ENCODE measurements at regions not wholly inside any gene's neighbourhood (a gene's known extent, or its start where the extent isn't known, plus 50 kb on each side); places are given as distances from the start of the nearest gene placed in this dataset.

DNA sequence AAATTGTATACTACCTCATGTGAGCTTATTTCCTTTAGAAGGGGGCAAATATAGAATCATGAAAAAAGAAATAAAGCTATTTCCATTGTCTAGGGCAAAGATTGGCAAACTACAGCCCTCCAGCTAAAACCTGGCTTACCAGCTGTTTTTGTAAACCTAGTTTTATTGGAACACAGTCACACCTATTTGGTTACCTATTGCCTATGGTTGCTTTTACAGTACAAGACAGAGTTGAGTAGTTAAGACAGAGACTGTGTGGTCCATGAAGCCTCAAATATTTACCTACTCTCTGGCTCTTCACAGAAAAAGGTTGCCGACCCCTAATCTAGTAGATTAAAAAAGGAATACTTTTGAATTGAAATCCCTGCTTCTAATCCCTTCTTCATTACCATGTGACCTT lies 88.8 kb upstream of the ENPP6 start:
- no peak overlapping the region for H3K4me3 ChIP-seq (ENCODE audit: low read depth, low read length)
- DNase-seq (ENCODE audit: low read depth) = no peak
- TF ChIP-seq POLR2A (IDR thresholded peaks at IDR 0.05; ENCODE audit: extremely low read depth, insufficient read length) (no peak), MAX (IDR thresholded peaks at IDR 0.05; ENCODE audit: low read depth, low read length) (no peak), CTCF (IDR thresholded peaks at IDR 0.05; ENCODE audit: low read depth, low read length) (no peak), MYC (IDR thresholded peaks at IDR 0.05; ENCODE audit: low read depth, low read length) (no peak)

DNA sequence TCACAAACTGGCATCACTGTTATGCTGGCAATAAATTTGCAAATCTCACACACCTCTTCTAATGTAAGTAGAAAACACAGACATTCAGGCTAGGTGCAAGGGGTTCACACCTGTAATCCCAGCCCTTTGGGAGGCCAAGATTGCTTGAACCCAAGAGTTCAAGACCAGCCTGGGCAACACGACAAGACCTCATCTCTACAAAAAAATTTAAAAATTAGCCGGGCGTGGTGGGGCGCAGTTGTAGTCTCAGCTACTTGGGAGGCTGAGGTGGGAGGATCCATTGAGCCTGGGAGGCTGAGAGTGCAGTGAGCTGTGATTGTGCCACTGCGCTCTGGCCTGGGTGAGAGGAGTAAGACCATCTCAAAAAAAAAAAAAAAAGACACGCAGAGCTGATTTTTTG lies 83.1 kb upstream of the ENPP6 start:
- no peak for DNase-seq (ENCODE audit: low read depth)
- H3K4me3 ChIP-seq (ENCODE audit: low read depth, low read length) = no peak overlapping the region
- TF ChIP-seq MYC (IDR thresholded peaks at IDR 0.05; ENCODE audit: low read depth, low read length) (no peak), POLR2A (IDR thresholded peaks at IDR 0.05; ENCODE audit: extremely low read depth, insufficient read length) (no peak)

DNA sequence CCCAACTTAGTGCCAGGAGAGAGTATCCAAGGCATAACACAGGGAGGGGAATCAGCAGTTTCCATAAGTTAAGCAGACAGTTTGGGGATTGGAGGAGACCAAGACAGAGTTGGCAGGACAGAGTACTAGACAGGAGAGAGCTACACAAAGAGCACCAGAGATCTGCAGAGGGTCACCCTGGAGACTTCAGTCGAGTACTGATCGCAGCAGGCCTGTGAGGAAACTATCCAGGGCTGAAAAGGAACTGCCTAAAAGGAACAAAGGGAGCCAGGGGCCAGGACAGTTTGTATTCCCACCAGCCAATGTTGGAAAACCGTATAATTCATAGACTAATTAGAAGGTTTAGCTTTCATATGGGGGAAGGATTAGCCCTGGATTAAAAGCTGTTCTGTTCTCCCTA lies 80.6 kb upstream of the ENPP6 start:
- H3K4me3 ChIP-seq (ENCODE audit: low read depth, low read length) = no peak overlapping the region
- no peak for DNase-seq (ENCODE audit: low read depth)
- no peak for TF ChIP-seq MYC (IDR thresholded peaks at IDR 0.05; ENCODE audit: low read depth, low read length)
- TF ChIP-seq POLR2A (IDR thresholded peaks at IDR 0.05; ENCODE audit: extremely low read depth, insufficient read length) = no peak
- no peak for TF ChIP-seq MAX (IDR thresholded peaks at IDR 0.05; ENCODE audit: low read depth, low read length)
- no peak for TF ChIP-seq CTCF (IDR thresholded peaks at IDR 0.05; ENCODE audit: low read depth, low read length)

- no peak for DNase-seq (ENCODE audit: low read depth)
- TF ChIP-seq POLR2A (IDR thresholded peaks at IDR 0.05; ENCODE audit: extremely low read depth, insufficient read length) (no peak), MAX (IDR thresholded peaks at IDR 0.05; ENCODE audit: low read depth, low read length) (no peak), CTCF (IDR thresholded peaks at IDR 0.05; ENCODE audit: low read depth, low read length) (no peak), MYC (IDR thresholded peaks at IDR 0.05; ENCODE audit: low read depth, low read length) (no peak)
- no peak overlapping the region for H3K4me3 ChIP-seq (ENCODE audit: low read depth, low read length)
Observed at GRCh38 chr4:184295206-184295605, 77.5 kb upstream of the ENPP6 start.

DNA sequence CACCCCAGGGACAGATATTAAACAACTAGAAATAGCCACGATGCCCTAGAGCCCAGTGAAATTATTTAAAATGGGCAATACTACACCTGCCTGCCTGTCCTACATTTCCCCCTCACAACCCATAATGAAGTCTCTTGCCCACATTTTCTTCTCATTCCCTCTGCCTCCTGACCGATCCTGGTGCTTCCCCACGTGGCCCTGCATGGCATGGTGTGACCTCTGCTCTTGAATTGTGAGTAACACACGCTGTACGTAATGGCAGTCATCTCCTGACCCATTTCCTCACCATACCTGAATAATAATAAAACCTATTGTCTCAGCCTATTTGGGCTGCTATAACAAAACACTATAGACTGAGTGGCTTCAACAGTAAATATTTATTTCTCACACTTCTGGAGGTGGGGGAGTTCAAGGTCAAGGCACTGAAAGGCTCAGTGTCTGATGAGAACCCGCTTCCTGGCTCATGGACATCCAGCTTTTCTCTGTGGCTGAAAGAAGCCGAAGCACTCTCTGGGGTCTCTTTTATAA lies 77.0 kb upstream of the ENPP6 start:
- no peak overlapping the region for H3K4me3 ChIP-seq (ENCODE audit: low read depth, low read length)
- no peak for DNase-seq (ENCODE audit: low read depth)
- TF ChIP-seq MAX (IDR thresholded peaks at IDR 0.05; ENCODE audit: low read depth, low read length) = no peak
- TF ChIP-seq POLR2A (IDR thresholded peaks at IDR 0.05; ENCODE audit: extremely low read depth, insufficient read length) = no peak
- TF ChIP-seq CTCF (IDR thresholded peaks at IDR 0.05; ENCODE audit: low read depth, low read length) = no peak
- no peak for TF ChIP-seq MYC (IDR thresholded peaks at IDR 0.05; ENCODE audit: low read depth, low read length)

- peak; percentile 73 for DNase-seq (ENCODE audit: low read depth)
- no peak for TF ChIP-seq POLR2A (IDR thresholded peaks at IDR 0.05; ENCODE audit: extremely low read depth, insufficient read length)
- no peak for TF ChIP-seq MAX (IDR thresholded peaks at IDR 0.05; ENCODE audit: low read depth, low read length)
- no peak for TF ChIP-seq CTCF (IDR thresholded peaks at IDR 0.05; ENCODE audit: low read depth, low read length)
- TF ChIP-seq MYC (IDR thresholded peaks at IDR 0.05; ENCODE audit: low read depth, low read length) = no peak
- H3K4me3 ChIP-seq (ENCODE audit: low read depth, low read length) = no peak overlapping the region
Observed at GRCh38 chr4:184293552-184293951, 75.9 kb upstream of the ENPP6 start.
